ENCODE measurements at regions not wholly inside any gene's neighbourhood (a gene's known extent, or its start where the extent isn't known, plus 50 kb on each side); places are given as distances from the start of the nearest gene placed in this dataset.
A peak's percentile ranks its signal among the peaks of the same experiment; 100 is the strongest.

DNA sequence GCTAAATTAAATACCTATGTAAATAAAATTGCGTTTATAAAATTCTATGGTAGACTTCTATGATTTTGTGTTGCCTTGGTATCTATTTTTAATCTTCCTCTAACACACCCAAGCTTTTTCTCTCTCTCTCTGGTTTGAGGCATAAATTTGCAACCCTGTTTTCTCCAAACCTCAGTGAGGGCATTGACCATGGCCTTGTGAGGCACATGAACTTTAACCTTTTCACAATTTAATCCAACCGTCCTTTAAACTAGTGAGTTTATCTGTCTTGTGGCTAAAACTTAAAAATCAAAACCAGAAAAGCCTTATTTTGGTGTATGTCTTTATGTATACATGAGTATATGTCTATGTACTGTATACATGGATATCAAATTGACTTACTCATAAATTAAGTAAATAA lies 746.6 kb upstream of the B3GALT2 start:
- DNase-seq (no peak), ATAC-seq (no peak)
- Histone ChIP-seq H3K36me3 (no peaks in the 10 kb centered on the region), H3K9me3 (peaks cover 0 to 9% (median under 1%) of the 10 kb centered on the region in 12 donors), H3K27ac (no peak overlapping the region), H3K27me3 (no peaks in the 10 kb centered on the region), H3K4me1 (no peaks in the 10 kb centered on the region), H3K4me3 (no peak overlapping the region)
- intact Hi-C loops (cut with DNase I), result no loop called here
- TF ChIP-seq, protein P1, sequence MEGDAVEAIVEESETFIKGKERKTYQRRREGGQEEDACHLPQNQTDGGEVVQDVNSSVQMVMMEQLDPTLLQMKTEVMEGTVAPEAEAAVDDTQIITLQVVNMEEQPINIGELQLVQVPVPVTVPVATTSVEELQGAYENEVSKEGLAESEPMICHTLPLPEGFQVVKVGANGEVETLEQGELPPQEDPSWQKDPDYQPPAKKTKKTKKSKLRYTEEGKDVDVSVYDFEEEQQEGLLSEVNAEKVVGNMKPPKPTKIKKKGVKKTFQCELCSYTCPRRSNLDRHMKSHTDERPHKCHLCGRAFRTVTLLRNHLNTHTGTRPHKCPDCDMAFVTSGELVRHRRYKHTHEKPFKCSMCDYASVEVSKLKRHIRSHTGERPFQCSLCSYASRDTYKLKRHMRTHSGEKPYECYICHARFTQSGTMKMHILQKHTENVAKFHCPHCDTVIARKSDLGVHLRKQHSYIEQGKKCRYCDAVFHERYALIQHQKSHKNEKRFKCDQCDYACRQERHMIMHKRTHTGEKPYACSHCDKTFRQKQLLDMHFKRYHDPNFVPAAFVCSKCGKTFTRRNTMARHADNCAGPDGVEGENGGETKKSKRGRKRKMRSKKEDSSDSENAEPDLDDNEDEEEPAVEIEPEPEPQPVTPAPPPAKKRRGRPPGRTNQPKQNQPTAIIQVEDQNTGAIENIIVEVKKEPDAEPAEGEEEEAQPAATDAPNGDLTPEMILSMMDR (IDR thresholded peaks at IDR 0.05), result no peak
- TF ChIP-seq POLR2A (IDR thresholded peaks at IDR 0.05), result no peak
- 72 to 89% (median 77%) methylated on average over 2 of the region's 2 CpGs for WGBS, 4 donors

DNA sequence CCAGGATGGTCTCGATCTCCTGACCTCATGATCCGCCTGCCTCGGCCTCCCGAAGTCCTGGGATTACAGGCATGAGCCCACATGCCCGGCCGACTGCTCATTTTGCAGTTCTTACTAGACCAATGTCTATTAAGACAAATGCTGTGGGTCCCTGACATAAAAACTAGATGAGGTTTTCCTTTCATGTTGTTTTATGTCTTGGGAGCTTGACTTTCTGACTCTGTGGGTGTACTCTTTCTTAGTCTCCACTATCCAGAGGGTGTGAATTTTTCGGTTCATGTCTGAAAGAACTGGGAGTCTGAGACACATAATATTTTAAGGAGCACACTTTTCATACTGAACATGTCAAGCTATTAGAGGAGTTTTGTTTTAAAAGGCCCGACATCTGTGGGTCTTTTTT lies 744.9 kb upstream of the B3GALT2 start:
- H3K27me3 ChIP-seq, result no peaks in the 10 kb centered on the region
- no peaks in the 10 kb centered on the region for H3K36me3 ChIP-seq
- no peaks in the 10 kb centered on the region for H3K4me1 ChIP-seq
- H3K4me3 ChIP-seq, result no peak overlapping the region
- 89 to 94% (median 92%) methylated on average over 8 of the region's 8 CpGs for WGBS, 4 donors
- no peak overlapping the region for H3K27ac ChIP-seq
- TF ChIP-seq, protein P1 (IDR thresholded peaks at IDR 0.05), result no peak
- no peak for TF ChIP-seq POLR2A (IDR thresholded peaks at IDR 0.05)
- ATAC-seq (no peak), DNase-seq (no peak)
- intact Hi-C loops (cut with DNase I), result no loop called here
- peaks cover 0 to 25% (median 9%) of the 10 kb centered on the region in 12 donors for H3K9me3 ChIP-seq

DNA sequence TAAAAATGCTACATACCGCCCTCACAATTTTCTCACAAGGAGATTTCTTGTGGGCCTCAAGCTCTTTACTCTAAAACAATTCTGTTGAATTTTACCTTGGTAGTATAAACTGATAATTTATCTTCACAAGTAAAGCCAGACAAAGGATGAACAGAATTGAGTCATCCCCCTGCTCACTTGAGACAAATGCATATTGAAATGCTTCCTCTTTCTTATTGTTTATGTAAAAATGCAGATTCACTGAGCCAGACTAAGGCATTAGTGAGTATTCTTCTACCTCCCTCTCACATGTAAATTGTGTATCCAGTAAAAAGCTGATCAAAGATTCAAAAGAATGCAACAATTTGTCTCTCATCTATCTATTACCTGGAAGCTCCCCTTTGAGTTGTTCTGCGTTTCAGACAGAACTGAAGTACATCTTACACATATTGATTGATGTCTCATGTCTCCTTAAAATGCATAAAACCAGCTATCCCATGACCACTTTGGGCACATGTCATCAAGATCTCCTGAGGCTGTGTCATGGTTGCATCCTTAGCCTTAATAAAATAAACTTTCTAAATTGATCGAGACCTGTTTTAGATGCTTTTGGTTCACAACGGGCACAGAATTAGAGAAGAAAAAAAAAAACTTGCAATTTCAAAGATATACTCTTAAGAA lies 743.1 kb upstream of the B3GALT2 start:
- peaks cover 0 to 32% (median 10%) of the 10 kb centered on the region in 12 donors for H3K9me3 ChIP-seq
- H3K4me1 ChIP-seq, result no peaks in the 10 kb centered on the region
- intact Hi-C loops (cut with DNase I), result no loop called here
- WGBS, 4 donors, result 69 to 85% (median 76%) methylated on average over 4 of the region's 4 CpGs
- no peak overlapping the region for H3K27ac ChIP-seq
- no peak for TF ChIP-seq POLR2A (IDR thresholded peaks at IDR 0.05)
- no peaks in the 10 kb centered on the region for H3K27me3 ChIP-seq
- no peak for ATAC-seq
- H3K4me3 ChIP-seq, result no peak overlapping the region
- H3K36me3 ChIP-seq, result no peaks in the 10 kb centered on the region
- no peak for DNase-seq

DNA sequence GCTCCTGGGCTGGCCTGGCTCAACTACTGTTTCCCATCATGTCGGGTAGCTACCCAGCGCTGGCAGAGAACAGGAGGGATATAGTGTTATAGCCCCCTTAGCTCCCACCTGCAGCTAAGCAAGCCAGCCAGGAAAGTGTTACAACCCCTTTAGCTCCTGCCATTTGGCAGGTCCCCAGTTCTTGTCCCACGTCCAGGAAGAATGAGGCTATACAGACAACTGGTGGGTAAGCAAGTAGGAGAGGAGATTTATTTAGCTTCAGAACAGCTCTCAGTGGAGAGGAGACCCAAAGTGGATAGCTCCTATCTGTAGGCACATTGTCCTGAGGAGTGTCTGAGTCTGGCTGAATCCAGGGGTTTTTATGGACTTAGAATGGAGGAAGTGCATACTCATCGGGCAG lies 741.1 kb upstream of the B3GALT2 start:
- Histone ChIP-seq H3K27ac (peak overlapping the region in 3 of 12 donors; percentile 13 to 46 (median 29)), H3K27me3 (no peaks in the 10 kb centered on the region), H3K4me3 (no peak overlapping the region), H3K9me3 (peaks cover 0 to 32% (median 10%) of the 10 kb centered on the region in 12 donors), H3K4me1 (no peaks in the 10 kb centered on the region), H3K36me3 (no peaks in the 10 kb centered on the region)
- intact Hi-C loops (cut with DNase I), result no loop called here
- WGBS, 4 donors, result 46 to 57% (median 50%) methylated on average over 4 of the region's 4 CpGs
- no peak for DNase-seq
- ATAC-seq, result peak in 3 of 4 donors; percentile 14 to 55 (median 41)
- no peak for TF ChIP-seq POLR2A (IDR thresholded peaks at IDR 0.05)
- TF ChIP-seq, protein P1 (IDR thresholded peaks at IDR 0.05), result no peak

DNA sequence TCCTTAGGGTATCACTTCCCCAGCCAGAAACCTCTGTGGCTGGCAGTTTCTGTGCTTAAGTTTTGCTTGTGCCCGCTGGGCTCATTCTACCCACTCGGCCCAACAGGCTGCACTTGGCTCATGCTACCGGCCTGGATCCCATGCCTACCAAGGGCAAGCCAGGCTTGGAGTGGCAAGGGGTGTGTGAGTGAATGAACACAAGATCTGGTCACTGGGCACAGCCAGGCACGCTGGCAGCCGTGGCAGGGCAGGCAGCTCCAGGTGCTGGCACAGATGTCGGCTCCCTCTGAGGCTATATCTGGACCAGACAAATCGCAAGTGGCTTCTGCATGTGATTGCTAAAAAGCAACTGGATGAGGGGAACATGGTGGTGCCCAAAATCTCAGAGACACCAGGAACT lies 740.5 kb upstream of the B3GALT2 start:
- TF ChIP-seq POLR2A (IDR thresholded peaks at IDR 0.05), result no peak
- H3K9me3 ChIP-seq, result peaks cover 0 to 32% (median 10%) of the 10 kb centered on the region in 12 donors
- intact Hi-C loops (cut with DNase I), result no loop called here
- no peak overlapping the region for H3K4me3 ChIP-seq
- peak in 3 of 4 donors; percentile 91 to 94 (median 93) for ATAC-seq
- DNase-seq, result peak in 4 of 5 donors; percentile 43 to 78 (median 66)
- H3K4me1 ChIP-seq, result no peaks in the 10 kb centered on the region
- H3K27ac ChIP-seq, result peak overlapping the region in 3 of 12 donors; percentile 13 to 46 (median 29)
- 57 to 72% (median 62%) methylated on average over 6 to 7 of the region's 7 CpGs for WGBS, 4 donors
- H3K36me3 ChIP-seq, result no peaks in the 10 kb centered on the region
- H3K27me3 ChIP-seq, result no peaks in the 10 kb centered on the region

Measured in heart left ventricle (tissue), 16 donors.